Thoracic aorta (tissue), 2 donors: ENCODE measurements at regions not wholly inside any gene's neighbourhood (a gene's known extent, or its start where the extent isn't known, plus 50 kb on each side); places are given as distances from the start of the nearest gene placed in this dataset.

Experiments used
- ATAC-seq: fragments of 150-250 bp; one replicate; pipeline ENCODE4 v1.8.0; 2017; ENCODE audit warnings: low read depth; ENCODE audit not compliant: insufficient number of reproducible peaks, low FRiP score
- DNase-seq: peaks from one replicate; pipeline ENCODE4 v3.0.0-alpha.2; 2020; ENCODE audit warnings: low spot score
- H3K27ac ChIP-seq, 2 donors: fragments of 200-600 bp; sonication (generic); 1 replicate in 1 of 2; 2 replicates in 1 of 2; pipeline ENCODE4 v1.5.1; 2016; ENCODE audit warnings: mild to moderate bottlenecking in 2 of 2, moderate library complexity in 2 of 2
- H3K27me3 ChIP-seq: fragments of 200-600 bp; sonication (generic); replicated peaks from 2 replicates; pipeline ENCODE4 v1.6.0; 2016; ENCODE audit warnings: mild to moderate bottlenecking; ENCODE audit not compliant: insufficient read depth
- H3K36me3 ChIP-seq: fragments of 200-600 bp; sonication (generic); one replicate; pipeline ENCODE4 v1.5.1; 2016
- H3K4me1 ChIP-seq, 2 donors: fragments of 200-600 bp; sonication (generic); 1 replicate in 1 of 2; 2 replicates in 1 of 2; pipeline versions ENCODE4 v1.5.1 to v1.6.0; 2016; ENCODE audit warnings: low read depth in 2 of 2, mild to moderate bottlenecking in 1 of 2; ENCODE audit not compliant: control insufficient read depth in 1 of 2
- H3K4me3 ChIP-seq: fragments of 200-600 bp; sonication (generic); 2 replicates; pipeline ENCODE4 v1.5.1; 2016; ENCODE audit warnings: mild to moderate bottlenecking
- H3K9me3 ChIP-seq: fragments of 200-600 bp; sonication (generic); 2 replicates; pipeline ENCODE4 v1.5.1; 2016
- CTCF ChIP-seq: fragments of 200-600 bp; sonication (generic); IDR thresholded peaks from one replicate; pipeline ENCODE4 v1.5.1; 2019; ENCODE audit warnings: antibody characterized with exemption

- no peak for ATAC-seq
- H3K4me3 ChIP-seq, result no peak overlapping the region
- no peaks in the 10 kb centered on the region for H3K36me3 ChIP-seq
- no peak for DNase-seq
- H3K27me3 ChIP-seq, result no peaks in the 10 kb centered on the region
- no peaks in the 10 kb centered on the region for H3K9me3 ChIP-seq
- TF ChIP-seq CTCF, result no peak
- H3K4me1 ChIP-seq, result no peaks in the 10 kb centered on the region
- no peak overlapping the region for H3K27ac ChIP-seq
These were observed 73.5 kb upstream of the XYLT1 start for GRCh38 chr16:17544304-17544703.

- no peak for DNase-seq
- H3K27me3 ChIP-seq, result no peaks in the 10 kb centered on the region
- no peaks in the 10 kb centered on the region for H3K9me3 ChIP-seq
- TF ChIP-seq CTCF, result no peak
- no peak for ATAC-seq
- H3K4me3 ChIP-seq, result no peak overlapping the region
- no peaks in the 10 kb centered on the region for H3K4me1 ChIP-seq
- no peak overlapping the region for H3K27ac ChIP-seq
- no peaks in the 10 kb centered on the region for H3K36me3 ChIP-seq
These were observed 72.3 kb upstream of the XYLT1 start for GRCh38 chr16:17543073-17543472.

GRCh38 chr16:17541324-17541723 is 70.6 kb upstream of the XYLT1 start:
- Histone ChIP-seq H3K36me3 (no peaks in the 10 kb centered on the region), H3K27ac (no peak overlapping the region), H3K4me1 (no peaks in the 10 kb centered on the region), H3K4me3 (no peak overlapping the region), H3K9me3 (no peaks in the 10 kb centered on the region), H3K27me3 (no peaks in the 10 kb centered on the region)
- DNase-seq (no peak), ATAC-seq (no peak)
- TF ChIP-seq CTCF, result no peak

GRCh38 chr16:17538927-17539326 is 68.2 kb upstream of the XYLT1 start:
- TF ChIP-seq CTCF, result no peak
- H3K36me3 ChIP-seq, result no peaks in the 10 kb centered on the region
- no peak for ATAC-seq
- no peak overlapping the region for H3K27ac ChIP-seq
- H3K9me3 ChIP-seq, result no peaks in the 10 kb centered on the region
- H3K27me3 ChIP-seq, result no peaks in the 10 kb centered on the region
- DNase-seq, result no peak
- H3K4me1 ChIP-seq, result no peaks in the 10 kb centered on the region
- no peak overlapping the region for H3K4me3 ChIP-seq

- no peaks in the 10 kb centered on the region for H3K4me1 ChIP-seq
- no peaks in the 10 kb centered on the region for H3K36me3 ChIP-seq
- H3K27ac ChIP-seq, result no peak overlapping the region
- H3K9me3 ChIP-seq, result no peaks in the 10 kb centered on the region
- no peak for ATAC-seq
- DNase-seq, result no peak
- TF ChIP-seq CTCF, result no peak
- H3K27me3 ChIP-seq, result no peaks in the 10 kb centered on the region
- H3K4me3 ChIP-seq, result no peak overlapping the region
These were observed 61.7 kb upstream of the XYLT1 start for GRCh38 chr16:17532338-17532995.
